GM12874 (cell line): ENCODE measurements at regions not wholly inside any gene's neighbourhood (a gene's known extent, or its start where the extent isn't known, plus 50 kb on each side); places are given as distances from the start of the nearest gene placed in this dataset.

Source experiments
- TF ChIP-seq, protein P1 (sequence below): IDR thresholded peaks from 2 replicates; pipeline ENCODE4 v1.5.1; 2011; ENCODE audit warnings: low read depth, mild to moderate bottlenecking, control low read depth, low read length, moderate library complexity; ENCODE audit not compliant: insufficient read depth

DNA sequence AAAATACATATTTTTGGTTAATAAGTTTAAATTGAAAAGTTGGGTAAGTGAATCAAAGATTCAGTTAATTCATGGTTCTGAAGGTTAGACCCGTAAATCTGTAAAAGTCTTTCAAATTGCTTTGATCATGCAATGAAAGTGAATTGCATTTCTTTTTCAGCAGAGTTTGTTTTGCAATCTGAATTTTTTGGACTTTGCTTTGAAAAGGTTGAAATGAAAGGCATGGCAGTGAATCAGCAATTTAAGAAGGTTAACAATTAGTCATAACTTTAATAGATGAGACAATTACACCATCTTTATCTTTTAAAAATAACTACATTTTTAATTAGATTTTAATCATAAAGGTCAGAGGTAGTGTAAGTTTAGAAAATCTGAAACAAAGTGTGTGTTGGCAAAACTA lies 310.9 kb upstream of the KCNJ16 start:
- TF ChIP-seq, protein P1, sequence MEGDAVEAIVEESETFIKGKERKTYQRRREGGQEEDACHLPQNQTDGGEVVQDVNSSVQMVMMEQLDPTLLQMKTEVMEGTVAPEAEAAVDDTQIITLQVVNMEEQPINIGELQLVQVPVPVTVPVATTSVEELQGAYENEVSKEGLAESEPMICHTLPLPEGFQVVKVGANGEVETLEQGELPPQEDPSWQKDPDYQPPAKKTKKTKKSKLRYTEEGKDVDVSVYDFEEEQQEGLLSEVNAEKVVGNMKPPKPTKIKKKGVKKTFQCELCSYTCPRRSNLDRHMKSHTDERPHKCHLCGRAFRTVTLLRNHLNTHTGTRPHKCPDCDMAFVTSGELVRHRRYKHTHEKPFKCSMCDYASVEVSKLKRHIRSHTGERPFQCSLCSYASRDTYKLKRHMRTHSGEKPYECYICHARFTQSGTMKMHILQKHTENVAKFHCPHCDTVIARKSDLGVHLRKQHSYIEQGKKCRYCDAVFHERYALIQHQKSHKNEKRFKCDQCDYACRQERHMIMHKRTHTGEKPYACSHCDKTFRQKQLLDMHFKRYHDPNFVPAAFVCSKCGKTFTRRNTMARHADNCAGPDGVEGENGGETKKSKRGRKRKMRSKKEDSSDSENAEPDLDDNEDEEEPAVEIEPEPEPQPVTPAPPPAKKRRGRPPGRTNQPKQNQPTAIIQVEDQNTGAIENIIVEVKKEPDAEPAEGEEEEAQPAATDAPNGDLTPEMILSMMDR = no peak

DNA sequence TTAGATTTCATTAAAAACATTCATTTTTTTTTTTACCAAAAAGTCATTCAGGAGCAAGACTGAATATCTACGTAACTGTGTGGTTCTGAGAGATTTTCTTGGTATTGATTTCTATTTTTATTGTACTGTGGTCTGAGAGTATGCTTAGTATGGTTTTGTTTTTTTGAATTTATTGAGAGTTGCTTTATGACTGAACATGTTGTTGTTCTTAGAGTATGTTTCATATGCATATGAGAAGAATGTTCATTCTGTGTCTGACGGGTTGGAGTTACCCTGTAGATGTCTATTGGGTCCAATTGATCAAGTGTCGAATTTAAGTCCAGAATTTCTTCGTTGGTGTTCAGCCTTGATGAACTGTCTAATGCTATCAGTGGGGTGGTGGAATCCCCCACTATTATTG lies 306.0 kb upstream of the KCNJ16 start:
- TF ChIP-seq, protein P1 = no peak

DNA sequence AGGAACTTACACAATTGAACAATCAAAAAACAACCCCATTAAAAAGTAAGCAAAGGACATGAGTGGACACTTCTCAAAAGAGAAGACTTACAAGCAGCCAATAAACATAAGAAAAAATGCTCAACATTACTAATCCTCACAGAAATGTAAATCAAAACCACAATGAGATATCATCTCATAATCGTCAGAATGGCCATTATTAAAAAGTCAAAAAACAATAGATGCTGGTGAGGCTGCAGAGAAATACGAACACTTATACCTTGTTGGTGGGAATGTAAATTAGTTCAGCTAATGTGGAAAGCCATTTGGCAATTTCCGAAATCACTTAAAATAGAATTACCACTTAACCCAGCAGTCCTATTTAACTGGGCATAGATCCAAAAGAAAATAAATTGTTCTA lies 301.9 kb upstream of the KCNJ16 start:
- TF ChIP-seq, protein P1 = no peak

DNA sequence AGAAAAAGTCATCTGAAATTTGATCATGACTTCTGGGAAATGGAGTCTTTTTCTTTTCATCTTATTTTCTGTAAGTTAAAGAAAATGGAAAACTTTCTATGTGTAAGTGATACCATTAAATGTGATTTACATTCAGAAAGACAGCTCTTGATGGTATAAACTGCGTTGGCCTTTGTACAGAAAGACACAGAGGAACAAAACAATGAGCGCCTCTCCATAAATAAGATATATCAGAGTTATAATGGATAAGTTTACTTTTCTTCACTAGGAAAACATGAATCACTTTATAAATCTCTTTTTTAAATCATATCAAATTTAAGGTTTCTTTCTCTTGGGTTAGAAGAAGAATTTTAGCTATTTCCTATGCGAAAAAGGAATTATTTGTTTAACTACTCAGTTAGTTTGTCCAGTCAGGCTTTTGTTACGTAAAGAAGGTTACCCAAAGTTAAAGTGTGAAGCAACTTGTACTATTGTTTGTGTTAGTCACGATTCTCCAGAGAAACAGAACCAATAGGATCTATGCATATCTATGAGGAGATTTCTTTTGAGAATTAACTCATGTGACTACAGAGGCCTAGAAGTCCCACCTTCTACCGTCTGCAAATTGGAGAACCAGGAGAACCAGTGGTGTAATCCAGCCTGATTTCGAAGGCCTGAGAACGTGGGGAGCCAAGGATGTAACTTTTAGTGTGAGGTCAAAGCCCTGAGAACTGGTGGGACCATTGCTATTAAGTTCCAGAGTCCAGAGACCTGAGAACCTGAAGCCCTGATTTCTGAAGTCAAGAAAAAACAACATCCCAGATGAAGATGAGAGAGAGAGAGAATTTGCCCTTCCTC lies 295.4 kb upstream of the KCNJ16 start:
- TF ChIP-seq, protein P1 = no peak

DNA sequence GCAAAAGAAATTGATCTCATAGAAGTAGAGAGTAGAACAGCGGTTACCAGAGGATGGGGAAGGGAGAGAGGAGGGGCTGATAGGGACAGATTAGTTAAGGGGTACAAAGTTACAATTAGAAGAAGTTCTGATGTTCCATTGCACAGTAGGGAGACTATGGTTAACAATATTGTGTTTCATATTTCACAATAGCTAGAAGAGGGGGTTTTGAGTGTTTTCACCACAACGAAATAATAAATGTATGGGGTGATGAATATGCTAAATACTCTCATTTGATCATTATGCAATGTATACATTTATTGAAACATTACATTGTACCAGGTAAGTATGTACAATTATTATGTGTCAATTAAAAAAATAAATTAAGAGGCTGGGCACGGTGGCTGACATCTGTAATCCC lies 291.2 kb upstream of the KCNJ16 start:
- TF ChIP-seq, protein P1 = no peak

DNA sequence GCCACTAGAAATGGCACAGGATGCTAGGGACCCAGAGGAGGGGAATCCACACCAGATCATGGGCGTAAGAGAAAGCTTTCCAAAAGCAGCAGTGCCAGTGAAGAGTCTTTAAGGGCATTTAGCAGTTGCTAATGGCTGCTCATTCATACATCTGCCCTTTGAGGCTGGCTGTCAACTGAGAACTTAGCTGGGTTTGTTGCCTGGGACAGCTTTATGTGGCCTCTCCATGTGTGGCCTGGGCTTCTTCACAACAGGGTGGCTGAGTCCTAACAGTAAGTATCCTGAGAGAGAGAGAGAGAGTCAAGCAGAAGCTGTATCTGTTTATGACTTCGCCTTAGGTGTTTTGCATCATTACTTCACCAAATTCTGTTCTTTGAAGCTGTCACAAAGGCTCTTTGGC lies 286.1 kb upstream of the KCNJ16 start:
- TF ChIP-seq, protein P1 = no peak

DNA sequence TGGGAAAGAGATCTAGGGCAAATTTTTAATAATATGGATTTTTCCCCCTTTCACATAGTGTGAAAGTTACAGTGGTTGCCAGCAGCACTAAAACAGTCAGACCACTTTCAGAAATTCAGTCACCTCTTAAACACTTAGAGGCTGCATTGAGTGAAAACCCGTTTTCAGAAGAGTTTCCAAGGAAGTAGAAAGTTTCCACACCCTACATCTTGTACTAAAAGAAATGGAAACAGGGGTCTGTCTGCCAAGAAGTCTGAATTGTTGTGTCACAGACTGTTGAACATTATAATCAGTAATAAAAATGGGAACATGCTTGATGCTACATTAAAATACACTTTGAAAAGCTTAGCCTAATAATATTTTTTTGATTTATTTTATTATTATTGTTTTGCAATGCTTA lies 278.9 kb upstream of the KCNJ16 start:
- TF ChIP-seq, protein P1 = no peak

DNA sequence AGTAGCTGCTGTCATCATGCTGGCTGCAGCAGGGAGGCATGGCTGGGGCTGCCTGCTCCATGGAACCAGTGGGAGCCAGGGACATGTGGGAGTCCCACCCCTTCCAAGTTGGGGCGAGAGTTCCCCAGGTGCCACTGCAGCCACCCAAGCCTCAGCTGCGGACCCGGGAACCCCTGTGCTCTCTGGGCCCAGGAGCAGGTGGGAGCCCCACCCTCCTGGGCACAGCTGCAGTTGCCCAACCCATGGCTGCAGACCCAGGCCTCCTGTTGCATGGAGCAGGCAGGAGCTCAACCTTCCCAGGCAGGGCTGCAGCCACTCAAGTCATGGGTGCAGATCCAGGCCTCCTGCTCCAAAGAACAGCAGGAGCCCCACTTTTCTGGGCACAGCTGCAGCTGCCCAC lies 274.2 kb upstream of the KCNJ16 start:
- TF ChIP-seq, protein P1 = no peak
